ENCODE measurements at regions not wholly inside any gene's neighbourhood (a gene's known extent, or its start where the extent isn't known, plus 50 kb on each side); places are given as distances from the start of the nearest gene placed in this dataset.

- no peaks in the 10 kb centered on the region for H3K9me3 ChIP-seq (ENCODE audit: control insufficient read depth, low read length)
- peaks cover 26% of the 10 kb centered on the region for H3K36me3 ChIP-seq (ENCODE audit: control insufficient read depth, insufficient read depth, low read length)
- WGBS, 2 experiments (ENCODE audit: insufficient coverage in 2 of 2) = 85 to 97% methylated on average over 15 to 21 of the region's 26 CpGs
- no peak overlapping the region for H3K4me3 ChIP-seq (ENCODE audit: extremely low read depth, insufficient read depth, low read length, poor library complexity, severe bottlenecking)
- no peak overlapping the region for H3K27ac ChIP-seq (ENCODE audit: low read depth, low read length, severe bottlenecking)
- no peaks in the 10 kb centered on the region for H3K4me1 ChIP-seq (ENCODE audit: control insufficient read depth, insufficient read depth, low read length, poor library complexity, severe bottlenecking)
Measured at GRCh38 chr22:25350551-25350971, 131.1 kb downstream of the CRYBB2 start.

- Histone ChIP-seq H3K27ac (ENCODE audit: low read depth, low read length, severe bottlenecking) (no peak overlapping the region), H3K4me3 (ENCODE audit: extremely low read depth, insufficient read depth, low read length, poor library complexity, severe bottlenecking) (no peak overlapping the region), H3K36me3 (ENCODE audit: control insufficient read depth, insufficient read depth, low read length) (peaks cover 26% of the 10 kb centered on the region), H3K4me1 (ENCODE audit: control insufficient read depth, insufficient read depth, low read length, poor library complexity, severe bottlenecking) (no peaks in the 10 kb centered on the region), H3K9me3 (ENCODE audit: control insufficient read depth, low read length) (no peaks in the 10 kb centered on the region)
- 91 to 93% methylated on average over 15 to 18 of the region's 18 CpGs for WGBS, 2 experiments (ENCODE audit: insufficient coverage in 2 of 2)
Measured at GRCh38 chr22:25351631-25352293, 132.3 kb downstream of the CRYBB2 start.

- Histone ChIP-seq H3K9me3 (ENCODE audit: control insufficient read depth, low read length) (no peaks in the 10 kb centered on the region), H3K4me1 (ENCODE audit: control insufficient read depth, insufficient read depth, low read length, poor library complexity, severe bottlenecking) (no peaks in the 10 kb centered on the region), H3K36me3 (ENCODE audit: control insufficient read depth, insufficient read depth, low read length) (peaks cover 26% of the 10 kb centered on the region), H3K4me3 (ENCODE audit: extremely low read depth, insufficient read depth, low read length, poor library complexity, severe bottlenecking) (no peak overlapping the region), H3K27ac (ENCODE audit: low read depth, low read length, severe bottlenecking) (no peak overlapping the region)
- 93 to 97% methylated on average over 5 to 6 of the region's 8 CpGs for WGBS, 2 experiments (ENCODE audit: insufficient coverage in 2 of 2)
Measured at GRCh38 chr22:25352294-25352680, 132.8 kb downstream of the CRYBB2 start.

GRCh38 chr22:25353516-25354445, 134.3 kb downstream of the CRYBB2 start:
- no peak overlapping the region for H3K27ac ChIP-seq (ENCODE audit: low read depth, low read length, severe bottlenecking)
- 90 to 91% methylated on average over 22 of the region's 22 CpGs for WGBS, 2 experiments (ENCODE audit: insufficient coverage in 2 of 2)
- no peaks in the 10 kb centered on the region for H3K4me1 ChIP-seq (ENCODE audit: control insufficient read depth, insufficient read depth, low read length, poor library complexity, severe bottlenecking)
- H3K4me3 ChIP-seq (ENCODE audit: extremely low read depth, insufficient read depth, low read length, poor library complexity, severe bottlenecking) = no peak overlapping the region
- peaks cover 26% of the 10 kb centered on the region for H3K36me3 ChIP-seq (ENCODE audit: control insufficient read depth, insufficient read depth, low read length)
- no peaks in the 10 kb centered on the region for H3K9me3 ChIP-seq (ENCODE audit: control insufficient read depth, low read length)

- no peaks in the 10 kb centered on the region for H3K9me3 ChIP-seq (ENCODE audit: control insufficient read depth, low read length)
- H3K36me3 ChIP-seq (ENCODE audit: control insufficient read depth, insufficient read depth, low read length) = peaks cover 26% of the 10 kb centered on the region
- H3K4me3 ChIP-seq (ENCODE audit: extremely low read depth, insufficient read depth, low read length, poor library complexity, severe bottlenecking) = no peak overlapping the region
- no peaks in the 10 kb centered on the region for H3K4me1 ChIP-seq (ENCODE audit: control insufficient read depth, insufficient read depth, low read length, poor library complexity, severe bottlenecking)
- H3K27ac ChIP-seq (ENCODE audit: low read depth, low read length, severe bottlenecking) = no peak overlapping the region
- WGBS, 2 experiments (ENCODE audit: insufficient coverage in 2 of 2) = 93% methylated on average over 9 to 12 of the region's 12 CpGs
Measured at GRCh38 chr22:25354456-25354855, 135.0 kb downstream of the CRYBB2 start.

GRCh38 chr22:25357132-25357455, 137.7 kb downstream of the CRYBB2 start:
- no peak overlapping the region for H3K27ac ChIP-seq (ENCODE audit: low read depth, low read length, severe bottlenecking)
- no peaks in the 10 kb centered on the region for H3K4me1 ChIP-seq (ENCODE audit: control insufficient read depth, insufficient read depth, low read length, poor library complexity, severe bottlenecking)
- no peaks in the 10 kb centered on the region for H3K9me3 ChIP-seq (ENCODE audit: control insufficient read depth, low read length)
- no peak overlapping the region for H3K4me3 ChIP-seq (ENCODE audit: extremely low read depth, insufficient read depth, low read length, poor library complexity, severe bottlenecking)
- WGBS, 2 experiments (ENCODE audit: insufficient coverage in 2 of 2) = 89 to 92% methylated on average over 10 of the region's 10 CpGs
- H3K36me3 ChIP-seq (ENCODE audit: control insufficient read depth, insufficient read depth, low read length) = peaks cover 14% of the 10 kb centered on the region

GRCh38 chr22:25357606-25358420, 138.4 kb downstream of the CRYBB2 start:
- no peaks in the 10 kb centered on the region for H3K4me1 ChIP-seq (ENCODE audit: control insufficient read depth, insufficient read depth, low read length, poor library complexity, severe bottlenecking)
- peaks cover 9% of the 10 kb centered on the region for H3K36me3 ChIP-seq (ENCODE audit: control insufficient read depth, insufficient read depth, low read length)
- no peaks in the 10 kb centered on the region for H3K9me3 ChIP-seq (ENCODE audit: control insufficient read depth, low read length)
- 87 to 95% methylated on average over 7 of the region's 7 CpGs for WGBS, 2 experiments (ENCODE audit: insufficient coverage in 2 of 2)
- no peak overlapping the region for H3K4me3 ChIP-seq (ENCODE audit: extremely low read depth, insufficient read depth, low read length, poor library complexity, severe bottlenecking)
- no peak overlapping the region for H3K27ac ChIP-seq (ENCODE audit: low read depth, low read length, severe bottlenecking)

GRCh38 chr22:25358421-25359170, 139.2 kb downstream of the CRYBB2 start:
- no peaks in the 10 kb centered on the region for H3K9me3 ChIP-seq (ENCODE audit: control insufficient read depth, low read length)
- H3K36me3 ChIP-seq (ENCODE audit: control insufficient read depth, insufficient read depth, low read length) = peaks cover 9% of the 10 kb centered on the region
- H3K4me3 ChIP-seq (ENCODE audit: extremely low read depth, insufficient read depth, low read length, poor library complexity, severe bottlenecking) = no peak overlapping the region
- WGBS, 2 experiments (ENCODE audit: insufficient coverage in 2 of 2) = 88 to 90% methylated on average over 14 to 15 of the region's 15 CpGs
- H3K4me1 ChIP-seq (ENCODE audit: control insufficient read depth, insufficient read depth, low read length, poor library complexity, severe bottlenecking) = no peaks in the 10 kb centered on the region
- H3K27ac ChIP-seq (ENCODE audit: low read depth, low read length, severe bottlenecking) = no peak overlapping the region

GRCh38 chr22:25359601-25360261, 140.3 kb downstream of the CRYBB2 start:
- 93 to 96% methylated on average over 26 of the region's 26 CpGs for WGBS, 2 experiments (ENCODE audit: insufficient coverage in 2 of 2)

GRCh38 chr22:25360411-25360810, 141.0 kb downstream of the CRYBB2 start:
- 81 to 91% methylated on average over 7 to 9 of the region's 12 CpGs for WGBS, 2 experiments (ENCODE audit: insufficient coverage in 2 of 2)
- Histone ChIP-seq H3K4me3 (ENCODE audit: extremely low read depth, insufficient read depth, low read length, poor library complexity, severe bottlenecking) (no peak overlapping the region), H3K27ac (ENCODE audit: low read depth, low read length, severe bottlenecking) (no peak overlapping the region), H3K9me3 (ENCODE audit: control insufficient read depth, low read length) (no peaks in the 10 kb centered on the region), H3K36me3 (ENCODE audit: control insufficient read depth, insufficient read depth, low read length) (no peaks in the 10 kb centered on the region), H3K4me1 (ENCODE audit: control insufficient read depth, insufficient read depth, low read length, poor library complexity, severe bottlenecking) (no peaks in the 10 kb centered on the region)

More at GRCh38 chr22:25359601-25360261, 140.3 kb downstream of the CRYBB2 start:
- H3K27ac ChIP-seq (ENCODE audit: low read depth, low read length, severe bottlenecking) = no peak overlapping the region
- H3K36me3 ChIP-seq (ENCODE audit: control insufficient read depth, insufficient read depth, low read length) = peaks cover under 1% of the 10 kb centered on the region
- H3K4me1 ChIP-seq (ENCODE audit: control insufficient read depth, insufficient read depth, low read length, poor library complexity, severe bottlenecking) = no peaks in the 10 kb centered on the region
- no peak overlapping the region for H3K4me3 ChIP-seq (ENCODE audit: extremely low read depth, insufficient read depth, low read length, poor library complexity, severe bottlenecking)
- H3K9me3 ChIP-seq (ENCODE audit: control insufficient read depth, low read length) = no peaks in the 10 kb centered on the region
